Kidney (tissue), 13 donors: ENCODE measurements at regions not wholly inside any gene's neighbourhood (a gene's known extent, or its start where the extent isn't known, plus 50 kb on each side); places are given as distances from the start of the nearest gene placed in this dataset.

Experiments
- DNase-seq, 5 donors: peaks; one replicate each; pipeline ENCODE4 v3.0.0-alpha.2; 2013 to 2020
- FAIRE-seq: peaks from 2 replicates; lab custom pipeline; 2012; peaks lifted over from hg19 to GRCh38; lab: Jason Lieb, UNC
- H3K27ac ChIP-seq, 2 donors: one replicate each; pipeline ENCODE4 v1.7.0; 2013; ENCODE audit warnings: low read depth in 2 of 2, low read length in 2 of 2, inconsistent platforms in 1 of 2
- H3K27me3 ChIP-seq: one replicate; pipeline ENCODE4 v1.7.1; 2013; ENCODE audit warnings: low read length, inconsistent platforms; ENCODE audit not compliant: control insufficient read depth, insufficient read depth
- H3K36me3 ChIP-seq, 3 donors: one replicate each; pipeline versions ENCODE4 v1.7.0 to v1.7.1; 2013; ENCODE audit warnings: low read length in 3 of 3, control low read depth in 1 of 3, inconsistent platforms in 1 of 3; ENCODE audit not compliant: insufficient read depth in 3 of 3, control insufficient read depth in 2 of 3
- H3K4me1 ChIP-seq, 3 donors: one replicate each; pipeline versions ENCODE4 v1.7.0 to v1.7.1; 2013; ENCODE audit warnings: low read length in 3 of 3, inconsistent platforms in 1 of 3, low read depth in 1 of 3; ENCODE audit not compliant: control insufficient read depth in 2 of 3, insufficient read depth in 2 of 3
- H3K4me3 ChIP-seq, 3 donors: one replicate each; pipeline versions ENCODE4 v1.7.0 to v1.8.1; 2013; ENCODE audit warnings: low read length in 3 of 3, control low read depth in 1 of 3, inconsistent platforms in 1 of 3
- H3K9ac ChIP-seq, 3 donors: one replicate each; pipeline versions ENCODE4 v1.7.0 to v1.7.1; 2013; ENCODE audit warnings: low read length in 3 of 3, control low read depth in 1 of 3, inconsistent platforms in 1 of 3
- H3K9me3 ChIP-seq, 3 donors: one replicate each; pipeline versions ENCODE4 v1.7.0 to v1.7.1; 2013; ENCODE audit warnings: low read length in 3 of 3, control low read depth in 1 of 3, inconsistent platforms in 1 of 3; ENCODE audit not compliant: control insufficient read depth in 2 of 3, insufficient read depth in 1 of 3
- intact Hi-C: fragments of 100-400 bp; cut with DNase I; formaldehyde crosslinking; loops from one replicate; pipeline ENCODE4 v1.11.1; 2022
- TF ChIP-seq, protein P1 (sequence below): IDR thresholded peaks from 3 replicates; pipeline ENCODE4 v1.5.1; 2012; ENCODE audit warnings: mild to moderate bottlenecking, moderate library complexity, borderline replicate concordance; ENCODE audit not compliant: insufficient read depth; ENCODE audit errors: extremely low read depth
- donor health status: control.
- donor health status: control.
- donor health status: control.
- donor health status: control.
- donor health status: control.
- donor health status: DM: yes; HTN: yes; CAD: no.
- donor health status: Normal renal cell carcinoma (clear cell type).

DNA sequence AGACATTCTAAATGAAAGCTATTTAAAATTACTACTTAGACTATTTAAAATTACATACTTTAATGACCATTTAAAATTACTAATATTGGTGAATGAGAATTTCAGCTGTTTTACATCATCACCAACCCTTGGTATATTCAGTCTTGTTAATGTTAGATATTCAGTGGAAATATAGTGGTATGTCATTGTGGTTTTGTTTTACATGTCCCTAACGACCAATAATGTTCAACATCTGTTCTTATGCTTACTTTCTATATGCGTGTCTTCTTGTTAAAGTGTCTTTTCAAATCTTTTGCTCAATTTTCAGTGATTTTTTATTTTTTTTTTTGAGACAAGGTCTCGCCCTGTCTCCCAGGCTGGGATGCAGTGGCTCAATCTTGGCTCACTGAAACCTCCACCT lies 279.3 kb upstream of the TARS1 start:
- no peak overlapping the region for H3K4me3 ChIP-seq
- intact Hi-C loops = no loop called here
- no peaks in the 10 kb centered on the region for H3K27me3 ChIP-seq
- no peaks in the 10 kb centered on the region for H3K4me1 ChIP-seq
- no peak overlapping the region for H3K9ac ChIP-seq
- no peaks in the 10 kb centered on the region for H3K36me3 ChIP-seq
- no peak for DNase-seq
- no peak overlapping the region for H3K27ac ChIP-seq
- no peak for FAIRE-seq
- H3K9me3 ChIP-seq = peaks cover 0 to 8% (median 0%) of the 10 kb centered on the region in 3 donors
- TF ChIP-seq, protein P1, sequence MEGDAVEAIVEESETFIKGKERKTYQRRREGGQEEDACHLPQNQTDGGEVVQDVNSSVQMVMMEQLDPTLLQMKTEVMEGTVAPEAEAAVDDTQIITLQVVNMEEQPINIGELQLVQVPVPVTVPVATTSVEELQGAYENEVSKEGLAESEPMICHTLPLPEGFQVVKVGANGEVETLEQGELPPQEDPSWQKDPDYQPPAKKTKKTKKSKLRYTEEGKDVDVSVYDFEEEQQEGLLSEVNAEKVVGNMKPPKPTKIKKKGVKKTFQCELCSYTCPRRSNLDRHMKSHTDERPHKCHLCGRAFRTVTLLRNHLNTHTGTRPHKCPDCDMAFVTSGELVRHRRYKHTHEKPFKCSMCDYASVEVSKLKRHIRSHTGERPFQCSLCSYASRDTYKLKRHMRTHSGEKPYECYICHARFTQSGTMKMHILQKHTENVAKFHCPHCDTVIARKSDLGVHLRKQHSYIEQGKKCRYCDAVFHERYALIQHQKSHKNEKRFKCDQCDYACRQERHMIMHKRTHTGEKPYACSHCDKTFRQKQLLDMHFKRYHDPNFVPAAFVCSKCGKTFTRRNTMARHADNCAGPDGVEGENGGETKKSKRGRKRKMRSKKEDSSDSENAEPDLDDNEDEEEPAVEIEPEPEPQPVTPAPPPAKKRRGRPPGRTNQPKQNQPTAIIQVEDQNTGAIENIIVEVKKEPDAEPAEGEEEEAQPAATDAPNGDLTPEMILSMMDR = no peak

DNA sequence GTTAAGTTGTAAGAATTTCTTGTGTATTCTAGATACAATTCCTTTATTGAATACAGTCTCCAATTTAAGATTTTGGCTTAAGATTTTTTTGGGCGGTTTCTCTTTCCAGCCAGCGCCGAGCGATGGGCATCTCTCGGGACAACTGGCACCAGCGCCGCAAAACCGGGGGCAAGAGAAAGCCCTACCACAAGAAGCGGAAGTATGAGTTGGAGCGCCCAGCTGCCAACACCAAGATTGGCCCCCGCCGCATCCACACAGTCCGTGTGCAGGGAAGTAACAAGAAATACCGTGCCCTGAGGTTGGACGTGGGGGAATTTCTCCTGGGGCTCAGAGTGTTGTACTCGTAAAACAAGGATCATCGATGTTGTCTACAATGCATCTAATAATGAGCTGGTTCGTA lies 278.7 kb upstream of the TARS1 start:
- DNase-seq (no peak), FAIRE-seq (no peak)
- no peak overlapping the region for H3K27ac ChIP-seq
- intact Hi-C loops = no loop called here
- H3K9ac ChIP-seq = no peak overlapping the region
- H3K36me3 ChIP-seq = no peaks in the 10 kb centered on the region
- H3K9me3 ChIP-seq = peaks cover 0 to 8% (median 0%) of the 10 kb centered on the region in 3 donors
- H3K27me3 ChIP-seq = no peaks in the 10 kb centered on the region
- TF ChIP-seq, protein P1 = no peak
- no peak overlapping the region for H3K4me3 ChIP-seq
- no peaks in the 10 kb centered on the region for H3K4me1 ChIP-seq

GRCh38 chr5:33166522-33166921 lies 274.2 kb upstream of the TARS1 start:
- FAIRE-seq (no peak), DNase-seq (no peak)
- H3K36me3 ChIP-seq = no peaks in the 10 kb centered on the region
- no peak overlapping the region for H3K9ac ChIP-seq
- peaks cover 0 to 12% (median 0%) of the 10 kb centered on the region in 3 donors for H3K9me3 ChIP-seq
- TF ChIP-seq, protein P1 = no peak
- H3K4me3 ChIP-seq = no peak overlapping the region
- H3K27me3 ChIP-seq = no peaks in the 10 kb centered on the region
- intact Hi-C loops = no loop called here
- H3K4me1 ChIP-seq = no peaks in the 10 kb centered on the region
- H3K27ac ChIP-seq = no peak overlapping the region

DNA sequence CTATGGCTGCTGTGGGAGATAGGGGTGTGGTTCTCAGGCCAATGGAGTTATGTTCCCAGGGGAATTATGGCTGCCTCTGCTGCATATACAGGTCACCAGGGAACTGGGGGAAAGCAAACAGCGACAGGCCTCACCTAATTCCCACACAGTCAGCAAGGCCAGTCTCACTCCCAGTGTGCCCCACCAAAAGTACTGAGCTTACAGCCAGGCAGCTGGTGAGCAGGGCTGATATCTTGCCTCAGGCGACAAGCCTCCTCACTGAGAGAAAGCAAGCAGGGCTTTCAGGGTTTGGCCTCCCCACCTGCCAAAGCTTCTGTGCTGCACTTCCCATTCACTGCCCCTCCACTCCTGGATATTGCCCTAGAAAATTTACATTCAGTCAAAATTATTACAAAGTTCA lies 273.8 kb upstream of the TARS1 start:
- Histone ChIP-seq H3K4me1 (no peaks in the 10 kb centered on the region), H3K36me3 (no peaks in the 10 kb centered on the region), H3K27me3 (no peaks in the 10 kb centered on the region), H3K27ac (no peak overlapping the region), H3K9me3 (peaks cover 0 to 12% (median 0%) of the 10 kb centered on the region in 3 donors), H3K9ac (no peak overlapping the region), H3K4me3 (no peak overlapping the region)
- TF ChIP-seq, protein P1 = no peak
- intact Hi-C loops = no loop called here
- FAIRE-seq (no peak), DNase-seq (no peak)
